ENCODE measurements at regions not wholly inside any gene's neighbourhood (a gene's known extent, or its start where the extent isn't known, plus 50 kb on each side); places are given as distances from the start of the nearest gene placed in this dataset.

DNA sequence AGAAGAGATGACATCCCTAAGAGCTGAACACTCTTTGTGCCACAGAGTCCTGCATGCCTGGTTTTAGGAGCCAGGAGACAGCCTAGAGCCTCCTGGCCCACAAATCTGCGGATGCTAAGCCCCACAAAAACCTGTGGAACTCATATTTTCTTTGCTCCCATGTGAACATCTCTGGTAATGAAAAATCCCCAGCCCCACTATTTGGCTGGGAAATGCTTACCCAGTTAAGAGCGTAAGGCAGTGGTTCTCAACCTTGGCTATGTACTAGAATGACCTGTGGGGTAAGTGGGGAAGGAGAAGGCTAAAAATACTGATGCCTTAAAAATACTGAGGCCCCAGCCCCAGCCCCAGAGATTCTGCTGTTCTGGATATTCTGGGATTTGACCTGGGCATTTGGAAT is 208.1 kb downstream of the EN1 start:
- no peak for DNase-seq (ENCODE audit: extremely low read depth, insufficient read length)
- H3K36me3 ChIP-seq (ENCODE audit: control insufficient read depth, insufficient read depth, low read length): no peaks in the 10 kb centered on the region
- H3K27me3 ChIP-seq (replicated peaks; ENCODE audit: control insufficient read depth, insufficient read depth, low read length): no peaks in the 10 kb centered on the region
- H3K4me3 ChIP-seq (replicated peaks; ENCODE audit: low read depth, low read length): no peak overlapping the region
- TF ChIP-seq, protein P1, sequence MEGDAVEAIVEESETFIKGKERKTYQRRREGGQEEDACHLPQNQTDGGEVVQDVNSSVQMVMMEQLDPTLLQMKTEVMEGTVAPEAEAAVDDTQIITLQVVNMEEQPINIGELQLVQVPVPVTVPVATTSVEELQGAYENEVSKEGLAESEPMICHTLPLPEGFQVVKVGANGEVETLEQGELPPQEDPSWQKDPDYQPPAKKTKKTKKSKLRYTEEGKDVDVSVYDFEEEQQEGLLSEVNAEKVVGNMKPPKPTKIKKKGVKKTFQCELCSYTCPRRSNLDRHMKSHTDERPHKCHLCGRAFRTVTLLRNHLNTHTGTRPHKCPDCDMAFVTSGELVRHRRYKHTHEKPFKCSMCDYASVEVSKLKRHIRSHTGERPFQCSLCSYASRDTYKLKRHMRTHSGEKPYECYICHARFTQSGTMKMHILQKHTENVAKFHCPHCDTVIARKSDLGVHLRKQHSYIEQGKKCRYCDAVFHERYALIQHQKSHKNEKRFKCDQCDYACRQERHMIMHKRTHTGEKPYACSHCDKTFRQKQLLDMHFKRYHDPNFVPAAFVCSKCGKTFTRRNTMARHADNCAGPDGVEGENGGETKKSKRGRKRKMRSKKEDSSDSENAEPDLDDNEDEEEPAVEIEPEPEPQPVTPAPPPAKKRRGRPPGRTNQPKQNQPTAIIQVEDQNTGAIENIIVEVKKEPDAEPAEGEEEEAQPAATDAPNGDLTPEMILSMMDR (IDR thresholded peaks at IDR 0.05; ENCODE audit: insufficient read depth, low read length, poor library complexity, severe bottlenecking): no peak

DNA sequence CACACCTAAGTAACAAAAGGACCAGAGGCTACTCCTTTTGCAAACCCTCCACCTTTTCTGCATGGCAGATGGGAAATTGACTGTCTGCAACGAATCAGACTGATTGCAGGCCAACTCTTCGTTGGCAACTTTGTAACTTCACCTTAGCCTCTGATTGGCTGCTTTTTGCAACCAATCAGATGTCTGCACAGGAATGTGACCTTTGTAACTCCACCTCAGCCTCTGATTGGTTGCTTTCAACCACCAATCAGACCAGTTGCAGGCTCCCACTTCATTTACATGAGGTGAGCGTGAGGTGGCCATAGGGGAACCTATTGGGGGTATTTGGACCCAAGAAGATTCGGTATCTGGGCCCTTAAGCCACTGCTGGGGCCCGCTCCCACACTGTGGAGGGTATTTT is 209.0 kb downstream of the EN1 start:
- Histone ChIP-seq H3K27me3 (replicated peaks; ENCODE audit: control insufficient read depth, insufficient read depth, low read length) (no peaks in the 10 kb centered on the region), H3K36me3 (ENCODE audit: control insufficient read depth, insufficient read depth, low read length) (no peaks in the 10 kb centered on the region), H3K4me3 (replicated peaks; ENCODE audit: low read depth, low read length) (no peak overlapping the region)
- no peak for DNase-seq (ENCODE audit: extremely low read depth, insufficient read length)
- TF ChIP-seq, protein P1 (IDR thresholded peaks at IDR 0.05; ENCODE audit: insufficient read depth, low read length, poor library complexity, severe bottlenecking): no peak

DNA sequence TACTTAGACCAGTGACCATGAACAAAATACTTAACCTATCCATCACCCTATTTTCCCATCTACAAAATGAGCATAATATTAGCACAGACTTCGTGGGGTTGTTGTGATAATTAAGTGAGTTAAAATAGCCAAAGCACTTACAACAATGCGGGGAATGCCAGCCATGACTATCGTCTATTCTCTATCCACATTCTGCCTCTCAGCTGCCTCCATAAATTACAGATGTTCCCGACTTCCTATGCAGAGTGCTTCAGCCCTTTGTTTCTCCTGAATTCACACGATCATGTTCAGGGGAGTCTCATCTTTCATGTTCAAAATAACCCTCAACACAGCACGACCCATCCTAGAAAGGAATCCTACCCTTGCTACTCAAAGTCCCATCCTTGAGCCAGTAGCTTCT is 211.6 kb downstream of the EN1 start:
- TF ChIP-seq, protein P1 (IDR thresholded peaks at IDR 0.05; ENCODE audit: insufficient read depth, low read length, poor library complexity, severe bottlenecking): no peak
- H3K4me3 ChIP-seq (replicated peaks; ENCODE audit: low read depth, low read length): no peak overlapping the region
- no peaks in the 10 kb centered on the region for H3K36me3 ChIP-seq (ENCODE audit: control insufficient read depth, insufficient read depth, low read length)
- no peak for DNase-seq (ENCODE audit: extremely low read depth, insufficient read length)
- no peaks in the 10 kb centered on the region for H3K27me3 ChIP-seq (replicated peaks; ENCODE audit: control insufficient read depth, insufficient read depth, low read length)

DNA sequence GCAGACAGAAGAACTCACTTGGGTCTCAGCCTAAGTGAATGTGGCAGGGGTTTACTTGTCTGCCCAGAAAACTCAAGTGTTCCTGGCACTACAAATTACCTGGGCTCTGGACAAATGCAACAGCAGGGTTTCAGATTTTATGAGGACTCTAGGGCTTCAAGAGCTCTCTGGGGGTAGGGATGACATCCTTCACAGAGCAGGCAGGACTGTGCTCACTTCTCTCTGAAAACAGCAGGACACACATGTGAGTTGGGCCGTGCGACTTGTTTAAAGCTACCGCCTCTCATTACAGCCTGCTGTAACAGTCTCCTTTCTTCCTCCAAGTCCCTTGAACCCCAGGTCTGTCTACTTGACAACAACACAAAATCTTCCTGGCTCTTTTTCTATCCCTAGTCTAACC is 212.6 kb downstream of the EN1 start:
- DNase-seq (ENCODE audit: extremely low read depth, insufficient read length): no peak
- Histone ChIP-seq H3K4me3 (replicated peaks; ENCODE audit: low read depth, low read length) (no peak overlapping the region), H3K27me3 (replicated peaks; ENCODE audit: control insufficient read depth, insufficient read depth, low read length) (no peaks in the 10 kb centered on the region; the same call in 1 of the 2 replicates), H3K36me3 (ENCODE audit: control insufficient read depth, insufficient read depth, low read length) (no peaks in the 10 kb centered on the region)
- TF ChIP-seq, protein P1 (IDR thresholded peaks at IDR 0.05; ENCODE audit: insufficient read depth, low read length, poor library complexity, severe bottlenecking): no peak

DNA sequence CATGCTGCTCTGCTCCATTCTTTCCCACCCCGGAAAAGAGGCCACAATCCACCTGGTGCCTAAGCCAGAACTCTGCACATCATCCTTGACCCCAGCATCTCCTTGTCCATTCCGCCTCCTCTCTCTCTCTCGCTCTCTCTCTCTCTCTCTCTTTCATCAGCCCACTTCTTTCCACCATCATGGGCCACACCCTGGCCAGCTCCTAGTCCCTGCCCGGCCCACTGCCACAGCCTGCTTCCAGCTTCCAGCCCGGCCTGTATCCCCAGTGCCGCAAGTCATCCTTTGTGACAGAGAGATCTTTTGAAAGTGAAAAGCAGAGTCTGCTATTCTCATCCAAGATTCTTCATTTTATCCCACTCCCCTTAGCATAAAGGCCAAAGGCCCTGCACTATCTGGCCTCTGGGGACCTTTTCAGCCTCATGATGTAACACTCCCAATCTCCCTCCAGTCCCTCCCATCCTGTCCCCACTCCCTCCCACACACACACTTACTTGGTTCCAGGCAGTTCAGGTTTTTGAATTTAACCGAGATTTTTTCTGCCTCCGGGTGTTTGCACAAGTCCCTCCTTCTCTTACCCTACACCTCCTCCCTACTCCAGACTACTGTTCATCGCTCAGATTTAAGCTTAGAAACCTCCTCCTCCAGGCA is 214.0 kb downstream of the EN1 start:
- H3K27me3 ChIP-seq (replicated peaks; ENCODE audit: control insufficient read depth, insufficient read depth, low read length): no peaks in the 10 kb centered on the region; the same call in 1 of the 2 replicates
- no peaks in the 10 kb centered on the region for H3K36me3 ChIP-seq (ENCODE audit: control insufficient read depth, insufficient read depth, low read length)
- TF ChIP-seq, protein P1 (IDR thresholded peaks at IDR 0.05; ENCODE audit: insufficient read depth, low read length, poor library complexity, severe bottlenecking): no peak
- no peak for DNase-seq (ENCODE audit: extremely low read depth, insufficient read length)
- H3K4me3 ChIP-seq (replicated peaks; ENCODE audit: low read depth, low read length): no peak overlapping the region

DNA sequence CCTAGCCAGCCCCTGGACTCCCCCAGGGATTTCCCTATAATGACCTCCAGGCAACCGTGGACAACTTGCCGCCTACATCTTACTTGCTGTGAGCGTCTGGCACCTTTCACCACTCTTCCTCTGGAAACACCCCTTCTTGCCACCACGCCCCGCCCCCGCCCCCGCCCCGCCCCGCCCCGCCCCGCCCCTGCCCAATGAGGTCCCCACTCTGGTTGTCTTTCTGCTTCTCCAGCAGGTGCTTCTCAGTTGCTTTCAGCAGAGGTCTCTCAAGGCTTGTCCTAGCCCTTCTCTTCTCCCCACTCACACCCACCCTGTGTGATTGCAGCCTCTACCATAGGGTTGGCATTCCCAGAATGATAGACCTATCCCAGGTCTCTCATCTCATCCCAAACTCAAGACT is 214.5 kb downstream of the EN1 start:
- TF ChIP-seq, protein P1 (IDR thresholded peaks at IDR 0.05; ENCODE audit: insufficient read depth, low read length, poor library complexity, severe bottlenecking): no peak
- H3K27me3 ChIP-seq (replicated peaks; ENCODE audit: control insufficient read depth, insufficient read depth, low read length): no peaks in the 10 kb centered on the region; the same call in 1 of the 2 replicates
- no peak for DNase-seq (ENCODE audit: extremely low read depth, insufficient read length)
- H3K36me3 ChIP-seq (ENCODE audit: control insufficient read depth, insufficient read depth, low read length): no peaks in the 10 kb centered on the region
- H3K4me3 ChIP-seq (replicated peaks; ENCODE audit: low read depth, low read length): no peak overlapping the region
